Fibroblast of upper back skin (primary cell): ENCODE measurements at regions not wholly inside any gene's neighbourhood (a gene's known extent, or its start where the extent isn't known, plus 50 kb on each side); places are given as distances from the start of the nearest gene placed in this dataset.
"Not testable (repeated sequence)": the region's sequence is repeated elsewhere in the genome, so short reads cannot be mapped to it uniquely, and the experiment has no call there.

Source experiments
- DNase-seq: peaks from one replicate; pipeline ENCODE4 v3.0.0-alpha.2; 2013

GRCh38 chr5:36482812-36483211 lies 123.6 kb upstream of the SLC1A3 start:
- DNase-seq, result no peak

- DNase-seq, result no peak
These were observed 116.9 kb upstream of the SLC1A3 start for GRCh38 chr5:36489505-36489904.

GRCh38 chr5:36491856-36492255 lies 114.5 kb upstream of the SLC1A3 start:
- DNase-seq, result peak; percentile 19

GRCh38 chr5:36492984-36493654 lies 113.3 kb upstream of the SLC1A3 start:
- DNase-seq, result peak; percentile 91

GRCh38 chr5:36494028-36494427 lies 112.4 kb upstream of the SLC1A3 start:
- no peak for DNase-seq

GRCh38 chr5:36494841-36495601 lies 111.4 kb upstream of the SLC1A3 start:
- DNase-seq, result peak; percentile 99

GRCh38 chr5:36495611-36496010 lies 110.8 kb upstream of the SLC1A3 start:
- DNase-seq, result peak; percentile 87

GRCh38 chr5:36496471-36496870 lies 109.9 kb upstream of the SLC1A3 start:
- DNase-seq, result no peak

- peak; percentile 99 for DNase-seq
These were observed 103.8 kb upstream of the SLC1A3 start for GRCh38 chr5:36502608-36503007.

- peak; percentile 16 for DNase-seq
These were observed 101.4 kb upstream of the SLC1A3 start for GRCh38 chr5:36505021-36505420.

- peak; percentile 78 for DNase-seq
These were observed 99.0 kb upstream of the SLC1A3 start for GRCh38 chr5:36507332-36507952.

- not testable (repeated sequence) for DNase-seq
These were observed 98.1 kb upstream of the SLC1A3 start for GRCh38 chr5:36508331-36508730.

- not testable (repeated sequence) for DNase-seq
These were observed 92.8 kb upstream of the SLC1A3 start for GRCh38 chr5:36513647-36514046.

GRCh38 chr5:36519881-36520280 lies 86.5 kb upstream of the SLC1A3 start:
- no peak for DNase-seq

- no peak for DNase-seq
These were observed 85.2 kb upstream of the SLC1A3 start for GRCh38 chr5:36521219-36521618.

GRCh38 chr5:36521838-36522745 lies 84.3 kb upstream of the SLC1A3 start:
- peak; percentile 50 for DNase-seq

- no peak for DNase-seq
These were observed 83.7 kb upstream of the SLC1A3 start for GRCh38 chr5:36522746-36523065.

GRCh38 chr5:36523450-36523849 lies 83.0 kb upstream of the SLC1A3 start:
- DNase-seq, result no peak

- DNase-seq, result no peak
These were observed 82.5 kb upstream of the SLC1A3 start for GRCh38 chr5:36523926-36524325.

- no peak for DNase-seq
These were observed 79.9 kb upstream of the SLC1A3 start for GRCh38 chr5:36526537-36526936.

GRCh38 chr5:36528588-36528987 lies 77.8 kb upstream of the SLC1A3 start:
- no peak for DNase-seq

- DNase-seq, result no peak
These were observed 77.3 kb upstream of the SLC1A3 start for GRCh38 chr5:36529142-36529541.

- no peak for DNase-seq
These were observed 76.2 kb upstream of the SLC1A3 start for GRCh38 chr5:36530215-36530614.
